A673 (cell line): ENCODE measurements at regions not wholly inside any gene's neighbourhood (a gene's known extent, or its start where the extent isn't known, plus 50 kb on each side); places are given as distances from the start of the nearest gene placed in this dataset.
"Not testable (repeated sequence)": the region's sequence is repeated elsewhere in the genome, so short reads cannot be mapped to it uniquely, and the experiment has no call there.

Source experiments
- BruUV-seq: library from RNA; stranded (reverse); fragments of 400-500 nt; replicated peaks from 2 replicates; lab custom pipeline; 2021; lab: Mats Ljungman, UMichigan
- CTCF ChIA-PET: fragments of 300-600 bp; sonication (Branson Sonifier 250); formaldehyde crosslinking; loops from one replicate; lab custom pipeline; 2022; ENCODE audit warnings: antibody characterized with exemption; lab: Charles Lee
- POLR2A ChIA-PET: fragments of 300-600 bp; sonication (Branson Sonifier 250); formaldehyde crosslinking; loops from one replicate; lab custom pipeline; 2022; ENCODE audit warnings: antibody characterized with exemption; ENCODE audit not compliant: low non-redundant PET; lab: Charles Lee
- DNase-seq: peaks from one replicate; pipeline ENCODE4 v3.0.0-alpha.2; 2015; ENCODE audit warnings: low spot score
- H3K27ac ChIP-seq: fragments of 200-600 bp; sonication (generic); 2 replicates; pipeline ENCODE4 v1.5.1; 2016; ENCODE audit warnings: mixed run types, low read depth, mild to moderate bottlenecking, mixed read lengths, antibody characterized with exemption, low read length; ENCODE audit not compliant: poor library complexity, severe bottlenecking
- H3K27me3 ChIP-seq: fragments of 200-600 bp; sonication (generic); replicated peaks from 2 replicates; pipeline ENCODE4 v1.6.1; 2017; ENCODE audit warnings: mixed run types, low read depth, mild to moderate bottlenecking, mixed read lengths, antibody characterized with exemption, low read length; ENCODE audit not compliant: insufficient read depth, poor library complexity
- H3K36me3 ChIP-seq: fragments of 200-600 bp; sonication (generic); 2 replicates; pipeline ENCODE4 v1.6.1; 2016; ENCODE audit warnings: mixed run types, mild to moderate bottlenecking, mixed read lengths, antibody characterized with exemption, low read length; ENCODE audit not compliant: insufficient read depth, poor library complexity, severe bottlenecking
- H3K4me1 ChIP-seq: fragments of 200-600 bp; sonication (generic); 2 replicates; pipeline ENCODE4 v1.6.1; 2017; ENCODE audit warnings: mixed run types, mild to moderate bottlenecking, mixed read lengths, antibody characterized with exemption, low read length; ENCODE audit not compliant: insufficient read depth, poor library complexity, severe bottlenecking
- H3K4me3 ChIP-seq: fragments of 200-600 bp; sonication (generic); 2 replicates; pipeline ENCODE4 v1.5.1; 2016; ENCODE audit warnings: low read depth, mixed run types, mild to moderate bottlenecking, mixed read lengths, low read length; ENCODE audit not compliant: poor library complexity, severe bottlenecking
- H3K9me3 ChIP-seq: fragments of 200-600 bp; sonication (generic); 2 replicates; pipeline ENCODE4 v1.6.1; 2016; ENCODE audit warnings: mixed run types, low read depth, mild to moderate bottlenecking, mixed read lengths, antibody characterized with exemption, low read length; ENCODE audit not compliant: poor library complexity, severe bottlenecking
- CTCF ChIP-seq: fragments of 300-800, 200-600 bp; sonication (generic); conservative IDR thresholded peaks from 2 replicates; pipeline ENCODE4 v1.5.1; 2017; ENCODE audit warnings: low read depth, mild to moderate bottlenecking, antibody characterized with exemption, low read length, moderate library complexity, mixed read lengths
- EZH2 ChIP-seq: fragments of 200-600 bp; sonication (generic); IDR thresholded peaks from 2 replicates; pipeline ENCODE4 v1.6.1; 2017; ENCODE audit warnings: borderline replicate concordance, low read depth, mild to moderate bottlenecking, mixed read lengths, antibody characterized with exemption, low read length; ENCODE audit not compliant: poor library complexity, severe bottlenecking
- intact Hi-C: fragments of 100-400 bp; cut with micrococcal nuclease; formaldehyde crosslinking; loops from one replicate; pipeline ENCODE4 v1.10.0; 2022; ENCODE audit not compliant: unreplicated experiment

- Histone ChIP-seq H3K4me1 (no peaks in the 10 kb centered on the region), H3K36me3 (no peaks in the 10 kb centered on the region), H3K4me3 (no peak overlapping the region), H3K9me3 (peaks cover 63% of the 10 kb centered on the region), H3K27ac (no peak overlapping the region), H3K27me3 (no peaks in the 10 kb centered on the region)
- intact Hi-C loops = no loop called here
- POLR2A ChIA-PET = no interaction called here
- no peak for DNase-seq
- CTCF ChIA-PET = no interaction called here
- TF ChIP-seq CTCF (no peak), EZH2 (no peak)
- BruUV-seq = no TSS peak
These were observed 172.1 kb downstream of the GOLGA6L6 start for GRCh38 chr15:20369500-20369899.

- BruUV-seq = no TSS peak
- intact Hi-C loops = no loop called here
- DNase-seq = no peak
- H3K4me1 ChIP-seq = no peaks in the 10 kb centered on the region
- ChIA-PET CTCF (no interaction called here), POLR2A (no interaction called here)
- H3K27me3 ChIP-seq = no peaks in the 10 kb centered on the region
- H3K36me3 ChIP-seq = no peaks in the 10 kb centered on the region
- H3K9me3 ChIP-seq = peaks cover 64% of the 10 kb centered on the region
- H3K27ac ChIP-seq = no peak overlapping the region
- TF ChIP-seq CTCF (no peak), EZH2 (no peak)
- H3K4me3 ChIP-seq = no peak overlapping the region
These were observed 172.6 kb downstream of the GOLGA6L6 start for GRCh38 chr15:20368974-20369373.

- no peaks in the 10 kb centered on the region for H3K36me3 ChIP-seq
- DNase-seq = no peak
- H3K4me1 ChIP-seq = no peaks in the 10 kb centered on the region
- ChIA-PET POLR2A (no interaction called here), CTCF (no interaction called here)
- intact Hi-C loops = no loop called here
- TF ChIP-seq EZH2 (no peak), CTCF (no peak)
- H3K9me3 ChIP-seq = peaks cover 54% of the 10 kb centered on the region
- no peak overlapping the region for H3K4me3 ChIP-seq
- H3K27me3 ChIP-seq = no peaks in the 10 kb centered on the region
- no peak overlapping the region for H3K27ac ChIP-seq
- BruUV-seq = no TSS peak
These were observed 174.5 kb downstream of the GOLGA6L6 start for GRCh38 chr15:20367093-20367492.

GRCh38 chr15:20363591-20363990 lies 178.0 kb downstream of the GOLGA6L6 start:
- DNase-seq, POLR2A ChIA-PET: not testable (repeated sequence)

More at GRCh38 chr15:20363591-20363990, 178.0 kb downstream of the GOLGA6L6 start:
- H3K36me3 ChIP-seq, BruUV-seq, H3K27me3 ChIP-seq, CTCF ChIA-PET, intact Hi-C loops, H3K27ac ChIP-seq, H3K4me3 ChIP-seq, H3K4me1 ChIP-seq: not testable (repeated sequence)
- H3K9me3 ChIP-seq = peaks cover 58% of the 10 kb centered on the region
